Thyroid gland (tissue), 4 donors: ENCODE measurements at regions not wholly inside any gene's neighbourhood (a gene's known extent, or its start where the extent isn't known, plus 50 kb on each side); places are given as distances from the start of the nearest gene placed in this dataset.

Experiments used
- POLR2A ChIP-seq, 2 donors: fragments of 450-650 bp; IDR thresholded peaks; one replicate each; pipeline ENCODE4 v1.6.1; 2017; ENCODE audit warnings: antibody characterized with exemption in 2 of 2, mild to moderate bottlenecking in 2 of 2, moderate library complexity in 1 of 2
- TF ChIP-seq, protein P1 (sequence below), 6 experiments: fragments of 200-600 bp in 3 of 6; fragments of 450-650 bp in 3 of 6; sonication (generic) in 3 of 6; IDR thresholded peaks; one replicate each; pipeline ENCODE4 v1.5.1; 2016 to 2019; ENCODE audit warnings: antibody characterized with exemption in 6 of 6, mild to moderate bottlenecking in 2 of 6, inconsistent platforms in 1 of 6, moderate library complexity in 1 of 6

DNA sequence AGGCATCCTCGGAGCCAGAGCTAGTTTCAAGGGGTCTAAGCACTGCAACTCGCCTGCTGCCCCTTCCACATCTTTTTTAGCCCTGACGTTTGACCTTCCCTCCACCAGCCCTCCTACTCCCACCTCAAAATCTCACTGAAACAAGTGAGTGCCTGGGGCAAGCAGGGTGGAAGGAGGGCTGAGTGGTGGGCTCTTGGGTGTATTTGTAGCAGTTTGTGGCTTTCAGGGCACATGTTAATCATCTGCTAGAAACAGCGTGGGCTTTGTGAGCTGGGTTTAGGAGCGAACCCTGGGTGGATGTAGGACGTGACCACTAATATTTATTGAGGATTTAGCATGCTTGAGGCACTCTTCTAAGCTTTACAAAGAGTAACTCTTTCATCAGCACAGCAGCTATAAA, 390.3 kb downstream of the GRIN2B start:
- TF ChIP-seq, protein P1, sequence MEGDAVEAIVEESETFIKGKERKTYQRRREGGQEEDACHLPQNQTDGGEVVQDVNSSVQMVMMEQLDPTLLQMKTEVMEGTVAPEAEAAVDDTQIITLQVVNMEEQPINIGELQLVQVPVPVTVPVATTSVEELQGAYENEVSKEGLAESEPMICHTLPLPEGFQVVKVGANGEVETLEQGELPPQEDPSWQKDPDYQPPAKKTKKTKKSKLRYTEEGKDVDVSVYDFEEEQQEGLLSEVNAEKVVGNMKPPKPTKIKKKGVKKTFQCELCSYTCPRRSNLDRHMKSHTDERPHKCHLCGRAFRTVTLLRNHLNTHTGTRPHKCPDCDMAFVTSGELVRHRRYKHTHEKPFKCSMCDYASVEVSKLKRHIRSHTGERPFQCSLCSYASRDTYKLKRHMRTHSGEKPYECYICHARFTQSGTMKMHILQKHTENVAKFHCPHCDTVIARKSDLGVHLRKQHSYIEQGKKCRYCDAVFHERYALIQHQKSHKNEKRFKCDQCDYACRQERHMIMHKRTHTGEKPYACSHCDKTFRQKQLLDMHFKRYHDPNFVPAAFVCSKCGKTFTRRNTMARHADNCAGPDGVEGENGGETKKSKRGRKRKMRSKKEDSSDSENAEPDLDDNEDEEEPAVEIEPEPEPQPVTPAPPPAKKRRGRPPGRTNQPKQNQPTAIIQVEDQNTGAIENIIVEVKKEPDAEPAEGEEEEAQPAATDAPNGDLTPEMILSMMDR (IDR thresholded peaks at IDR 0.05) = no peak
- TF ChIP-seq POLR2A (IDR thresholded peaks at IDR 0.05) = no peak
